Prostate gland (tissue), 2 donors: ENCODE measurements at regions not wholly inside any gene's neighbourhood (a gene's known extent, or its start where the extent isn't known, plus 50 kb on each side); places are given as distances from the start of the nearest gene placed in this dataset.
"Not testable (repeated sequence)": the region's sequence is repeated elsewhere in the genome, so short reads cannot be mapped to it uniquely, and the experiment has no call there.

Source experiments
- DNase-seq: peaks from one replicate; pipeline ENCODE4 v3.0.0-alpha.2; 2019; ENCODE audit warnings: low spot score
- H3K27ac ChIP-seq, 2 donors: fragments of 200-600 bp; sonication (generic); 2 replicates each; pipeline ENCODE4 v1.5.1; 2017 to 2019
- H3K27me3 ChIP-seq: fragments of 200-600 bp; sonication (generic); replicated peaks from 2 replicates; pipeline ENCODE4 v1.5.1; 2019; ENCODE audit not compliant: insufficient read depth
- H3K36me3 ChIP-seq, 2 donors: fragments of 200-600 bp; sonication (generic); 1 replicate in 1 of 2; 2 replicates in 1 of 2; pipeline versions ENCODE4 v1.5.1 to v1.8.1; 2017 to 2019
- H3K4me1 ChIP-seq: fragments of 200-600 bp; sonication (generic); replicated peaks from 2 replicates; pipeline ENCODE4 v1.5.1; 2019
- H3K4me3 ChIP-seq, 2 donors: fragments of 200-600 bp; sonication (generic); 2 replicates each; pipeline ENCODE4 v1.5.1; 2017 to 2019
- H3K9me3 ChIP-seq: fragments of 200-600 bp; sonication (generic); 2 replicates; pipeline ENCODE4 v1.5.1; 2017
- CTCF ChIP-seq, 4 experiments: fragments of 200-600 bp in 2 of 4; fragments of 450-650 bp in 2 of 4; sonication (generic) in 2 of 4; IDR thresholded peaks; 1 replicate in 3 of 4; 2 replicates in 1 of 4; pipeline ENCODE4 v1.5.1; 2016 to 2019; ENCODE audit warnings: antibody characterized with exemption in 4 of 4, mild to moderate bottlenecking in 2 of 4, moderate library complexity in 2 of 4
- POLR2A ChIP-seq: fragments of 450-650 bp; IDR thresholded peaks from one replicate; pipeline ENCODE4 v1.6.1; 2016; ENCODE audit warnings: antibody characterized with exemption, mild to moderate bottlenecking
- POLR2AphosphoS5 ChIP-seq: sonication (generic); formaldehyde crosslinking; IDR thresholded peaks from one replicate; pipeline ENCODE4 v1.6.1; 2017; ENCODE audit warnings: antibody characterized with exemption
- WGBS: methylation state at CpG from one replicate; pipeline ENCODE4 v1.1.5; 2018; 5-methylcytosine and 5-hydroxymethylcytosine counted together
- intact Hi-C: fragments of 100-400 bp; cut with DNase I; formaldehyde crosslinking; loops from one replicate; pipeline ENCODE4 v1.14.2; 2022

DNA sequence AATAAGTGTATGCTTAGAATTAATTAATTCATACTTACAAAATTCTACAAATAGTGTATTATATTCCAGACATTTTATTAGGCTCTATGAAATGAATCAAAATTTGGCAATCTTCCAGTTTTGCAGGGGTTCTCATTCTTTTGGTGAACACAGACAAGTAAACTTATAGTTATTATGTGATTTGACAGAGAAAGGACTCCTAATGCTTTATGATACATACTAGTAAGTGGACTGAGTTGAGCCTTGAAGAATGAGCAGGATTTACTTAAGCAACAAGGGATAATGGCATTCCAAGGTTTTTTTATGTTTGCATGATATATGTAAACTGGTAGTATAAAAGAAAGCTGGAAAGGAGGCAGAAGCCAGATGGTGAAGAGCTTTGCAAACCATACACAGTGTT lies 145.7 kb upstream of the FERD3L start:
- H3K27me3 ChIP-seq, result no peaks in the 10 kb centered on the region
- no peaks in the 10 kb centered on the region for H3K9me3 ChIP-seq
- no peaks in the 10 kb centered on the region for H3K4me1 ChIP-seq
- H3K4me3 ChIP-seq, result no peak overlapping the region
- no peaks in the 10 kb centered on the region for H3K36me3 ChIP-seq
- no peak for TF ChIP-seq CTCF (IDR thresholded peaks at IDR 0.05)
- TF ChIP-seq POLR2A, result no peak
- no peak for TF ChIP-seq POLR2AphosphoS5
- intact Hi-C loops, result no loop called here
- no peak overlapping the region for H3K27ac ChIP-seq
- DNase-seq, result no peak

DNA sequence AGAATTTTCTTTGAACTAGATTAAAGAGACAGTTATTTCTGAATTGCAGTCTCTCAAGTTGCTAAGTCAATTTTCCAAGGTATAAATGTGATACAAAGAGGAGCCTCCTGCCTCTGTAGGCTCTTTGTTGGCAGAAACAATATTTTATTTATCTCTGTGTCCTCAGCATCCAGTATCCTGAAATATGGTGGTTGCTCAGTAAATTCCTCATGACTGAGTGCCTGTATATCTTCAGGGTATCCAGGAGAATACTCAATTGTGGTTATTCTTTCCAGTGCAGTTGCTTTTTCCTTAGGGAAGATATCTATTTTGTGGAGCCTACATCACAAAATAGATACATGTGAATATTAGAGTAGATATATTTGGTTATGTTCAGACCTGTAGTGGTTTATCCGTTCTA lies 144.8 kb upstream of the FERD3L start:
- intact Hi-C loops, result no loop called here
- no peaks in the 10 kb centered on the region for H3K9me3 ChIP-seq
- no peaks in the 10 kb centered on the region for H3K4me1 ChIP-seq
- WGBS, result 89% methylated on average over 1 of the region's 1 CpG
- no peak for TF ChIP-seq POLR2A
- no peak for TF ChIP-seq CTCF (IDR thresholded peaks at IDR 0.05)
- no peak for TF ChIP-seq POLR2AphosphoS5
- H3K27me3 ChIP-seq, result no peaks in the 10 kb centered on the region
- no peak overlapping the region for H3K27ac ChIP-seq
- no peak for DNase-seq
- H3K4me3 ChIP-seq, result no peak overlapping the region
- no peaks in the 10 kb centered on the region for H3K36me3 ChIP-seq

GRCh38 chr7:19284596-19285300 lies 139.5 kb upstream of the FERD3L start:
- TF ChIP-seq POLR2AphosphoS5, result no peak
- no peak for TF ChIP-seq POLR2A
- TF ChIP-seq CTCF (IDR thresholded peaks at IDR 0.05), result no peak
- intact Hi-C loops, result no loop called here
- DNase-seq, result no peak
- 40% methylated on average over 3 of the region's 3 CpGs for WGBS
- H3K36me3 ChIP-seq, result no peaks in the 10 kb centered on the region
- no peak overlapping the region for H3K4me3 ChIP-seq
- H3K4me1 ChIP-seq, result no peaks in the 10 kb centered on the region
- H3K9me3 ChIP-seq, result no peaks in the 10 kb centered on the region
- H3K27ac ChIP-seq, result no peak overlapping the region
- H3K27me3 ChIP-seq, result no peaks in the 10 kb centered on the region

DNA sequence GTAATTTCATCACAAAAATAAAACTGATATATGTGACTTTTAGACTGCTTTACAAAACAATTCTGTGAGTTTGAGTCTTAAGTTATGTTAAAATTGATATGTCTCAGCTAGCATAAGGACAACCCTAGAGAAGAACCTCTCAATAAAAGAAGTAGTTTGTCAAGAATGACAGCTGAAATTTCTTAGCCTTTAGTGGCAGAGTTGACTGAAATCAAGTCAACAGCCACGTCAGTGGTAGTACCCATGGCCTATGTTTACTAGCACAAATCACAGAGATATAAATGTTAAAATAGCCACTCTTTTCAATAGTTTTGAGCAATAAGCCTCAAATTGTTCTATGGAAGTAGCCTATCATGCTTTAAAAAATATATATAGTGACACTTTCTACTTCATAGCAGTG lies 138.9 kb upstream of the FERD3L start:
- intact Hi-C loops, result no loop called here
- Histone ChIP-seq H3K9me3 (no peaks in the 10 kb centered on the region), H3K27ac (no peak overlapping the region), H3K4me3 (no peak overlapping the region), H3K27me3 (no peaks in the 10 kb centered on the region), H3K4me1 (no peaks in the 10 kb centered on the region), H3K36me3 (no peaks in the 10 kb centered on the region)
- TF ChIP-seq POLR2A (no peak), CTCF (IDR thresholded peaks at IDR 0.05) (no peak), POLR2AphosphoS5 (no peak)
- 48% methylated on average over 1 of the region's 1 CpG for WGBS
- no peak for DNase-seq

DNA sequence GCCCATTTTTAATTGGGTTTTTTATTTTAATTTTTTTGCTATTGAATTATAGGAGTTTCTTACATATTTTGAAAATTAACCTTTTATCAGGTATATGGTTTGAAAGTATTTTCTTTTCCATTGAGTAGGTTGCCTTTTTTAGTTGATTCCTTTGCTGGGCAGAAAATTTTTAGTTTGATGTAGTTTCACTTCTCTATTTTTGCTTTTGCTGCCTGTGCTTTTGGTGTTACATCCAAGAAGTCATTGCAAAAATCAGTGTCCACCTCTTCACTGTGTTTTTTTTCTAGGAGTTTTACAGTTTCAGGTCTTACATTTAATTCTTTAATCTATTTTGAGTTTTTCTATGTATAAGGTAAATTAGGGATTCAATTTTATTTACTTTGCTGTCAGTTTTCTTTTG lies 129.8 kb upstream of the FERD3L start:
- no peaks in the 10 kb centered on the region for H3K9me3 ChIP-seq
- no peak overlapping the region for H3K4me3 ChIP-seq
- H3K36me3 ChIP-seq, result no peaks in the 10 kb centered on the region
- no peaks in the 10 kb centered on the region for H3K27me3 ChIP-seq
- no peak overlapping the region for H3K27ac ChIP-seq
- no peak for DNase-seq
- intact Hi-C loops, result no loop called here
- TF ChIP-seq POLR2A (no peak), CTCF (IDR thresholded peaks at IDR 0.05) (no peak), POLR2AphosphoS5 (no peak)
- no peaks in the 10 kb centered on the region for H3K4me1 ChIP-seq

DNA sequence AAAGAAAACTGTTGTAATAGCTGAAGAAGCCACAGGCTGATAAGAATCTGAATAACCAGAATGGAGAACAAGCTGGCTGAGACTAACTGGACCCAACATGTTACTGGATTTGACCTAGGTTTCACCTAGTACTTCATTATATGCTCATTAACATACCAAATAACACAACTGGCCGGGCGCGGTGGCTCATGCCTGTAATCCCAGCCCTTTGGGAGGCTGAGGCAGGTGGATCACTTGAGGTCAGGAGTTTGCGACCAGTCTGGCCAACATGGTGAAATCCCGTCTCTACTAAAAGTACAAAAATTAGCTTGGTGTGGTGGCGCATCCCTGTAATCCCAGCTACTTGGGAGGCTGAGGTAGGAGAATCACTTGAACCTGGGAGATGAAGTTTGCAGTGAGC lies 127.1 kb upstream of the FERD3L start:
- 92% methylated on average over 6 of the region's 6 CpGs for WGBS
- H3K27ac ChIP-seq, H3K36me3 ChIP-seq, DNase-seq, H3K9me3 ChIP-seq, H3K4me3 ChIP-seq, H3K4me1 ChIP-seq, H3K27me3 ChIP-seq, intact Hi-C loops: not testable (repeated sequence)
